GM21786 (cell line): ENCODE measurements at regions not wholly inside any gene's neighbourhood (a gene's known extent, or its start where the extent isn't known, plus 50 kb on each side); places are given as distances from the start of the nearest gene placed in this dataset.
"Not testable (repeated sequence)": the region's sequence is repeated elsewhere in the genome, so short reads cannot be mapped to it uniquely, and the experiment has no call there.

Source experiments
- ATAC-seq: cut with Tn5 transposase; IDR thresholded peaks from one replicate; pipeline ENCODE4 v1.9.1; 2021; ENCODE audit not compliant: unreplicated experiment

DNA sequence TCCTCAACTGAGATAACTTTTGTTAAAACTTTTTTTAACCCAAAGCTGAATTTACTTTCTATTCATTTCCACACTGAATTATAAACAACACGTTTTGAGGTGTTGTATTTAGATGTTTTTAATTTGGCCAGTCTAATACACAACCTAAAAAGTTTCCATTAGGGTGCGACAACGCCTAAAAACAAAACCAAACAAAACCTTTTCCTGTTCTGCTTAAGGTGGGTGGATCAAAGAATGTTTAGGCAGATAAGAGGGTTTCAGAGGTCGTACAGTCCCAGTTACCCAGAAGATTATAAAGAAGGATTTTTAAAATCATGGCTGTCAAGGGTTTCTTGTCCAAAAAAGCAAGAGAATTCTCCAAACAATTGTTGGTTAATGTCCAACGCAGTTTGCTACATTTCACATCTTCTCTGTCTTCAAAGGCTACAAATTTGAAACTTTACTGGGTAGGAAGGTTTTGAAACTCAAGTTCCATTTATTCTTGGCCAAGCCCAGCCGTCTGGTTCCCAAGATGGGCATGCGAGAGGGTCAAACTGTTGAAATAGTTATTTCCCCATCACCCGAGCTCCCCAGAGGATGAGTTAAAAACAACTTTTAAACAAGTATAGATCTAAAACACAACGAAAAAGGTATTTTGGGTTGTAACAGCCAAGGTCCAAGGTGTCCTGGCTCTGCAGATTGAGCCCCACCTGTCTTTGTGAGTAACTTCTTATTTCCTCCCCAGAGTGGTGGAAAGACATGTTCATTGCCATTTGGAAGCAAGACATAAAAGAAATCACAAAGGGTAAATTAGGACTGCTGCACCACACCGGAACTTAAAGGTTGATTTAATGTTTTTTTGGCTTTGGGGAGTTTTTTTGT is 122.8 kb upstream of the MAP3K1 start:
- ATAC-seq: peak; percentile 62

DNA sequence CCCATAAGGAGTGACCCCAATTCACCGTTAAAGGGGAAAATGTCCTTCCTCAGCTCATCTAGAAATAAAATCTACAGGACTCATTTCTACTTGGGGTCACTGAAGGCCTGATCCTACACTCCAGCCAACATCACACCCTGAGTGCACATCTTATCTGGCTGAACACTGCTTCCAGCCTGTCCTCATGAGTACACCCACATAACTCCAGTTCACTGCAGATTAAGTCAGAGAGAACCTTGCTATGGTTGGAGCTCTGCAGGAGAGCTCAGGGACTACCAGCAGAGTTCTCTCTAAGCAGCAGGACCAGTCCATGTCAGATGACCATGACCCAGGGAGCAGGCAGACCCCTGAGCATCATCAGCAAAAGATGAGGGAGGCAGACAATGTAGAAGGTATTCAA is 126.9 kb upstream of the MAP3K1 start:
- no peak for ATAC-seq

DNA sequence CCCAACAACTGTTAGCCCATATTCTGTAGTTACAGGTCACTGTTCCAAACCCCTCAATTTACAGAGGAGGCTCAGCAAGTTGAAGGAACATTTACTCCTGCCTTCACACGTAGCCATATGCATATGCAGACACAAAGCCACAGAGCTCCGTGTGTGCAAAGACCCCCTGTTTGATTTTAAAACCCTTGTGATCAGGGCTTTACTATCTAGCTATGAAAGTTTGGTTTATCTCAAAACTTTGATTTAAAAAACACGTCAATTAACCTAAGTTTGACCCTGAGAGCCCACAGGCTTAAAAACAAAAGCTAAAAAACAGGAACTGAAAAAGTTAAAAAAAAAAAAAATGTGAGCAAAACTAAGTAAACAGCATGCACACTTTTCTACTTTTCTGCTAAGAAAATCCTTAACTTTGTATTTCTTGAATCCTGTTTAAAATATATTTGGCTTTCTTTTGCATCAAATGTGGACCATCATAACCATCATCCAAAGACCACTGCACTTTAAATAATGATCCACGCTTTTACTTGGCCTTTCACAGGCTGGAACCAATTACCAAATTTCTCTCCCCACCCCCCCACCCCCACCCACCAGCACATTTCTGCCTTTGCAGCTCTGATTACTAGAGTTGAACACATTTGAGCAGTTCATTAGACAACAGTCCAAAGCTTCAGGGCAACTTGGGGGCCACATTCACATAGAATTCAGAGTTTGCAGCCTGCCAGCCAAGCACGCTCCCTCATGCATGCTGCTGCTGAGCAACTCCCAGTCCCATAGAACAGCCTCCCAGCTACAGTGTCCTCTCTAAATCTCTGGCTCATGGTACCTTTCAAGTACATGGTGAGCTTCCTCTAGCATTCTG is 128.8 kb upstream of the MAP3K1 start:
- ATAC-seq: peak; percentile 63

DNA sequence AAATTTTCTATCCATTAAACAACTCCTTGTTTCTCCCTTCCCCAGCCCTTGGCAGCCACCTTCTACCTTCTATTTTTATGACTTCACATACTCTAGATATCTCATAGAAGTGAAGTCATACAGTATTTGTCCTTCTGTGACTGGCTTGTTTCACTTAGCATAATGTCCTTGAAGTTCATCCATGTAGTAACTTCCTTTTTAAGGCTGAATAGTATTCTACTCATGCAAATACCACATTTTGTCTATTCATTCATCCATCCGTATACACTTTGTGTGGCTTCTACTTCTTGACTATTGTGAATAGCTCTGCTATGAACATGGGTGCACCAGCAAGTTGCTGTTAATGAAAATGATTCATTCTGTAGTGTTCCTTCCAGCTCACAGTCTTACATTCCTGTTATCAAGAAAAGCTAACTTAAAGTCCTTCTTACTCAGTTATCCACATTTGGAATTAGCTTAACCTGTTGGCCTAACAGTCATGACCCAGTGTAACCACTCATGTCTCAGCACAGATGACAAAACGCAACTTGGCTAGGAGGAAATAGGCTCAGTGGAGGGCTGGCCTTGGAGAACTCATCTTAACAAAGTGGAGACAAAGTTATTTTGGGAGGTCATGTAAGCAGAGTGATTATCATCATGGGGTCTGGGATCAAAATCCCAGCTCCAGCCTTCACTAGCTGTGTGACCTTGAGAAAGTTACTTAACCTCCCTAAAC is 129.7 kb upstream of the MAP3K1 start:
- no peak for ATAC-seq

DNA sequence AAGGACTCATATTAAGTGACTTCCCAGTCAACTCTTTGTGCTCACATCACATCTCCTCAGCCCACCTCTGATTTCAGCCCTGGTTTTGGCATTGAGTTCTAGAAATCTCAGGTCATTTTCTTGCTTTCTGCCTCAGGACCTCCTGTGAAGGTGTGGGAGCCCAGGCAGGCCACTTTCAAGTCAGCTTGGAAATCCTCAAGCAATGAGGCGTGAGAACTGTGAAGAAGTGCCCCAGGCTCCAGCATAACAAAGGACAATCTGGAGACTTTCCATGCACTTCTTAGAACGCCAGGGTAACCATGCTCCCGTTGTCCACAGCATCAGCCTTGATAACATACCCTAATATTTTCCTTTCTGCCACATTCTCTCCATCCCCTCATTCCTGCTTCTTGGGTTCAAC is 131.2 kb upstream of the MAP3K1 start:
- no peak for ATAC-seq

DNA sequence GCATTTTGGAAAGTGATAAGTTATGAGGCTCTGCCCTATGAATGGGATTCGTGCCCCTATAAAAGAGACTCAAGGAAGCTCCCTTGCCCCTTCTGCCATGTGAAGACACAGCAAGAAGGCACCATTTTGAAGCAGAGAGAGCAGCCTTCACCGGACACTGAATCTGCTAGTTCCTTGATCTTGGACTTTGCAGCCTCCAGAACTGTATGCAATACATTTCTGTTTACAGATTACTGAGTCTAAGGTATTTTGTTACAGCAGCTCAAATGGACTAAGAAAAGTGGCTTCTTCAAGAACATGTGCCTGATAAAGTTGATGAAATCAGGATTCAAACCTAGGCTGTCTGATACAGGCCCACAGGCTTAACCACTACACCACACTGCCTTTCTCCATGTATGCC is 131.6 kb upstream of the MAP3K1 start:
- no peak for ATAC-seq

DNA sequence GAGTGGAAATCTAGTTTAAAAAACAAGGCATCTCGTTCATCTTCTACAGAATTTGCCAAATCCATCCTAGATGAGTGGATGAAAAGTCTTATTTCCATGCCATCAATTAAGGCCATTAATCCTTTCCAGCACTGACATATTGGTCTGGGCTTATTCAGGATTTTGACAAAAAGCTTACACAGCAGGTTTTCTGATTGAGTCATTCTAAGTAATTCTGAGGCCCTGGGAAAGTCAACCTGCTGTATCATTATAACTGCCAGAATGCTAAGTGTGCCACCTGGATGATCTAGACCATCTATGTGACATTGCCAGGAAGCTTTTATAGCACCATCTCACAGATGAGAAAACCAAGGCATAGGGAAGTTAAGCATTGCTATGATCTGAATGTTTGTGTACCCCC is 132.1 kb upstream of the MAP3K1 start:
- no peak for ATAC-seq

DNA sequence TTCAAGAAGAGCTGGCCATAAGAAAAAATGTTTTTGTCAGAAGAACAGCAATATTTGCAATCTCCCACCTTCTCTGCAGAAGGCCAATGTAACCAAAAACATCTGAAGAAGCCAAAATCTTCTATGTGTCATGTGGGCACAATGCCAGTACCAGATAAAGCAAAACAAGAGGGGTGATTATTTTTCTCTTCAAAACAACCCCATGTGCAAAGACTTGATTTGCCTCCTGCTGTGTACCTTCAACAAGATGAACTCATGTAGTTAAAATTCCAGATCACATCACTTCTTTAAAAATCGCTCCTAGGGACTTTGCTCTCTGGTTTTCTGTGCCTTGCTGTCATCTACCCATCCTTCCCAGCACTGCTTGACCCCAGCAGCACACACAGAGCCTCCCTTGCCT is 134.0 kb upstream of the MAP3K1 start:
- no peak for ATAC-seq

DNA sequence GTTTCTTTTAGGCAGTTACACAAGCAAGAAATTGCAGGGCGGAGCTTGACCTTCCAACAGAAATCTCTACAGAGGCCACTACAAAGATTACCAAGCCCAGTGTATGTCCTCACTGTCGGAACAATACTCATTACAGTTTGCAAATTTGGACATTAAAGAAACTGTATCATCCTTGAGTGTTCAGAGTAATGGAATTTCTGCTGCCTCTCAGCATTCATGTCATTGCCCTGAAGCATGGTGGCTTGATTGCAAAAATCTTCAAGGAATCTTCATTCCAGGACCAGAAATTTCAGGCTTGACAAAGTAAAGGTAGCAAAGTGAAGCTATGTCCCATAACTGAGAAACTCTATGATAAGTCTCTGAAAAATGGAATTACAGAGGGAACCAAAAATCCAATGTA is 134.6 kb upstream of the MAP3K1 start:
- ATAC-seq: no peak

DNA sequence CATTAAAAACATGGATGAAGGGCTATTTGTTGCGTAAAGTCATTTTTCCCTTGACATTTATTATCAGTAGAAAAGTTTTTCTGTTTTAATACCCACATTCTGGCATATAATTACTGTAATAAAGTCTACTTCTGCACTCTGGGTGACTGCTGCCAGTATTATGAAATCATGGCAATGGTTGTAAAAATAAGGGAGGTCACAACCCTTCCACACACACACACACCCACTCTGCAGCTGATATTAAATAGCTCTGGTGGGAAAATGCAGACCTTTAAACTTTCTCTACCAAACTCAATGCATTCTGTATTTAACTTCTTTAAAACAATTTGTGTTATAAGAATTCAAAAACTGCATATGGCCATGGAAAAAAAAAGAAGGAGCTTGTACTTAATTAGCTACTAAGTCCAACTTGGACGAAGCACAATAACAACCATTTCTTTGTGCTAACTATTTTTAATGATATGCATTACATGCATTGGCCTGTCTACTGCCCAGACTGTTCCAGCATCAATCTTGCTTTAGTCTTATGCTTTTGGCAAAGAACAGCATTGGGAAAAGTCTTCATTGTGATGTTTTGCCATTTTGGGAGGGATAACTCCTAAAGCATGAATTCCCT is 137.6 kb upstream of the MAP3K1 start:
- no peak for ATAC-seq

DNA sequence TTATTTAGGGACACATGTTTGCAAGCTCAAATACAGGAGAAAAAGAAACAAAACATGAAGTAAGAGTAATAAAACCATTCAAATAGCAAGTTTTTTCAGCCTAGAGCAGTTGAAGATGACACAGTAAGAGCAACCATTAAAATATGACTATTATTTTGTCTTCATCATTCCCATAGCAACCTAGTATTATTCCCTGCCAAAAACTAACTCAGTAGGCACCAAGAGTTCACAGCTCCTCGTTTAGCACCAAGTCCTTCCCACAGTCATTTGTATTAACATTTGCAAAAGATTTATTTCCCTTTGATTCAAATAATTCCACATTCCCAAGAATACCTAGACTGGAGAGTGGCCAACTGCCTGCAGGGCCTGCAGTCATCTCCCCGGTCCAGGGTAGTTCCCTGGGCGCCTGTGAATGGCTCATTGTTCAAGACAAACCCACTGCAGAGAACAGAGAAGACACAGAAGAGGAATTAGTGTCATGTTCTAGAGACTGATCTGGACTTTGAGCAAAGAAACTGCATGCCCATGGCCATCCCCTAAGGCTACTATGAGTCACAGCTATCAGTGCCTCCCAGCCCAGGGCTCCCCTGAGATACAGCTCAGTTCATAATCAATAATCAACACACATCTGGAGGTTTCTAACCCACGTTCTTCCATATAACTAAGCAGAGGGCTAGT is 139.1 kb upstream of the MAP3K1 start:
- ATAC-seq: peak; percentile 94

DNA sequence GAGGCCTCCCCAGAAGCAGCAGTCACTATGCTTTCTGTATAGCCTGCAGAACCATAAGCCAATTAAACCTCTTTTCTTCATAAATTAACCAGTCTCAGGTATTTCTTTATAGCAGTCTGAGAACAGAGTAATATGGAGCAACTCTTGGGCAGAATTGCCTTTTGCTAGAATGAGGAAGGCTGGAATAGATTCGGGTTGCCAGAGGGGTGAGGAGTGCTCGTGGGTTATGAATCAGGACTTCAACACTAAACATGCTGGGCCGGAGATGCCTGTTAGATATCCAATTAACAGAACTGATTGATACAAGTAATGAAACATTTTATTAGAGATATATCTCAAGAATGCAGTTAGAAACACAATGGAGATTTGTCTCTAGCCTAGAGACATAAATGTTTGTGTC is 140.9 kb upstream of the MAP3K1 start:
- no peak for ATAC-seq

DNA sequence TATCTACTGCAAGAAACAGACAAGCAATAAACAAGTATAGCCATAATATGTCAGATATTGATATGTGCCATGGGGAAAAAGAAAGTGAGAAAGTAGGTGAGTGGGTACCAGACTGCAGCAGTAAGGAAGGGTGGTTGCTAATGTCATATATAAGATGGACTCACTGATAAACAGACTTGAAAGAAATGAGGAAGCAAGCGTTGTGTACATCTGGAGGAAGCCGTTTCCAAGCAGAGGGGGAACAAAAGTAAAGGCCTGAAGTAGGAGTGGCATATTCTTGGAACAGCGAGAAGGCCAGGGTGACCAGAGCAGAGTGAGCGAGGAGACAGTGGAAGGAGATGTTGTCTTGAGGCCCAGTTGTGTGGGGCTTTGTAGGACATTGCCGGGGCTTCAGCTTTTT is 142.2 kb upstream of the MAP3K1 start:
- ATAC-seq: no peak

DNA sequence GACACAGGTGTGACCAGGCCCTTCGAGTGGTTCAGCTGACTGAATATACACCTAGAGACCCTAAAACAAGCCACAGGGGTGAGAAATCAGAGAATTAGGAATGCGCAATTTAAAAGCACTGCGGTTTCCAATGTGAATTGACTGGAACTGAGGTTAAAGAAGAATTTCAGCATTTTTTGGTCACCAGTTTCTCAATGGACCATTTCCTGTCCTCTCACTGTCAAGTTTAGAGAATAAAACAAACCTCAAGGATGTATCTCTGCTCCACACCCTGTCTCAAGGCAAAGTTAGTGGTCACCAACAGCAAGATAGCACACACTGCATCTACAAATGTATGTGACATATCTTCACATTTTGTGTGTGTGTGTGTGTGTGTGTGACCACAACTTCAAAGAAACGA is 143.8 kb upstream of the MAP3K1 start:
- ATAC-seq: no peak

DNA sequence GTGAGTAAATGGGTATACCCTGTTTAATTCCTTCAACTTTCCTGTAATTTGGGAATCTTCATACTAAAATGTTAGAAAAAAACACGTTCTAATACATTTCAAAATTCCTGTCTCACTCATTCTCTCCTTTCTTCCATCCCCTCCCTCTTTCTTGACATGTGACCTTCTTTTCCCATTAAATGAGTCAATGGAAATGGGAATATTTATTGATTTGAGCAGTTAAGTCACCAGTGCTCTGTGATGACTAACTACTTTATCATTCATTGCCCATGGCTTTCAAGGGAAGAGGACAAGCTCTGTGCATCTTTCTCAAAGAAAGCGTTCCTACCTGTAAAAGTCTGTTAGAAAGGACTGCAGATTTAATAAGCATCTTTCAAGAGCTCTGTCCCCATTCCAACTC is 144.4 kb upstream of the MAP3K1 start:
- no peak for ATAC-seq

DNA sequence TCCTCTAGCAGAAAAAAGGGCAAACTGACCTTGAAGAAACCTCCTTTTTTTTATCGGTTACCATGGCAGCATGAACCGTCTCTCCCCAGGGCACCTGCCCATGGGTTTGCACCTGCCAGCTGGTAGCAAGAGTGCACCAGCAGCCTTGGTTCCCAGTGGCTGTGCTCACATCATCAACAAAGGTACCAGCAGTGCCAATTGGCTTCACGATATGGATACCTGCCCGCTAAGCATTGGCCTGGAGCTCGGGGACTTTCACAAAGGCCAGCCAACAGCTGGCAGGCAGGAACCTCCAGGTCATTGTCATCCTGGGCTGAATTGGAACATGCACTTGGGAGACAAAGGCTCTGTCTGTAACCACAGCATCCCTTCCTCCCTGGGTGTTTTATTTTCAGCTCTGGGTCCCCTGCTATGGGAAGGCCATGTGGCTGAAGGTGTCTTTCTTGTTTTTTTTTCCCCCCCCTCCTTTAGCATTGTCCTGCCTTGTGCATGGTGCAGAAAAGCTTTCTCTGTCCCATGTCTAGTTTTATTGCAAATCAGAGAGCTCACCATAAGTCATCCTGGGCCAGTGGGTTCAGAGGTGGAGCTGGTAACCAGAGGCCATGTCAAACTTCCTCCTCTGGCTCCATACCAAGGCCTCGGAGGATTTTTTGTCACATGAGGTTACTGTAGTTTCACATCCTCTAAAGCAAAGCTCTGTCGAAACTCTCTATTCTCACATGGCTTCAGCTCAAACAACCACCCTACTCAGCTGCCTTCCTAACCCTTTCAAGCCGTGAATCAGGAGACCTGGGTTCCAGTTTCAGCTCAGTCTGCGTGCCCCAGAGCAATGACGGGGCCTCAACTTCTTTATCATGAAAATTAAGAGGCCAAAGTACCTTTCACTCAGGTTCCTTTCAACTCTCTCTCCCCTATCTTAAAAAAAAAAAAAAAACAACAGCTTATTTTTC is 145.5 kb upstream of the MAP3K1 start:
- peak; percentile 96 for ATAC-seq

DNA sequence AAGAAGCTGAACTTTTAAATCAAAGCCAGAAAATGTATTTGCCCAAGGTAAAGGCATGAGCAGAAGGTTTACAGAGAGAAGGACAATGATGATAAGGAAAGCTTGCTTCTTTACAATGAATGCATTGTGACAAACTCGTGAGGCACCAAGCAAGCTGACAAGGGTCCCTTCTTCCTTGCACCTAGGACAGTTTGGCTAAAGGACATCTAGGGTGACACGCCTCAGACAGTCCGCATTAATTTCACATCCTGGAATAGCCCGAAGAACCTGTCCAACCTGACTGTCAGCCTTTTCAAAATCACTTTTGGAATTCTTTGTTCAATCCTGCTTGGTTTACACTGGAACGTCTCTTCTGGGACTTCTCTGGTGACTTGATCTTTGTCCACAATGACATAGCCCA is 146.4 kb upstream of the MAP3K1 start:
- no peak for ATAC-seq

DNA sequence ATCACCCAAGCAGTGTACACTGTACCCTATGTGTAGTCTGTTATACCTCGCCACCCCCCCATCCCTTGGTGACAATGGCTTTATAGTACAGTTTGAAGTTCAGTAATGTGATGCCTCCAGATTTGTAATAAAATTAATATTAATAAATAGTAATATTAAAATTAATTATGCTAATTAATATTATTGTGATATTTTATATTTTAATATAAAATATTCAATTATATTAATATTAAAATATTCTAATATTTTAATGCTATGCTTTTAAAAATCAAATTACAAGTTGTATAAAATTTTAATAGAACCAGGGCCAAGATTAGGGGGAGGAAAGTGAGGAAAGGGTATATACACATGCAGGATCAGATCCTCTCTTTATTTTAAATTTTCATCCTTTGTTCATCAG is 147.7 kb upstream of the MAP3K1 start:
- no peak for ATAC-seq

DNA sequence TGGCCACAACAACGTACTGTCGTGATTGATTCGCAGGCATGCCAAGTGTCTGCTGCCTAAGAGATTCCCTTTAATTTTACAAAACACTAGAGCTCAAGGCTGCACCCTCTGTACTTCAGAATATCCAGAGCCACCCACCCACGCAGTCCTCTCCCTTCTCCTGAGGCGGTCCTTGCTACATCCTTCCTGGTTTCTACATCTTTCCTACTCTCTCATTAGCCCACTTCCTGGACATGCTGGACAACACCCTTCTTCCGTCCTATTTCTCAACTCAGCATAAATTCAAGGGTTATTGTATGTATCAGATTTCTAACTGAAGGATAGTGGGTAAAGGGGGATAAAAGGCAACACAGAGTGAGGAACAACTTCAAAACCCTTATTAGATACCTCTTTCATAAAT is 148.4 kb upstream of the MAP3K1 start:
- ATAC-seq: no peak

DNA sequence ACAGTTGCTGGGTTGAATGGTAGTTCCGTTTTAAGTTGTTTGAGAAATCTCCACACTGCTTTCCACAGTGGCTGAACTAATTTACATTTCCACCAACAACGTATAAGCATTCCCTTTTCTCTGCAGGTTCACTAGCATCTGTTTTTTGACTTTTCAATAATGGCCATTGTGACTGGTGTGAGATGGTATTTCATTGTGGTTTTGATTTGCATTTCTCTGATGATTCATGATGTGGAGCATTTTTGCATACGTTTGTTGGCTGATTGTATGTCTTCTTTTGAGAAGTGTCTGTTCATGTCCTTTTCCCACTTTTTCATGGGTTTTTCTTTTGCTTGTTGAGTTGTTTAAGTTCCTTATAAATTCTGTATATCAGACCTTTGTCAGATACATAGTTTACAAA is 150.2 kb upstream of the MAP3K1 start:
- ATAC-seq: not testable (repeated sequence)
